Uterus (tissue), 3 donors: ENCODE measurements at regions not wholly inside any gene's neighbourhood (a gene's known extent, or its start where the extent isn't known, plus 50 kb on each side); places are given as distances from the start of the nearest gene placed in this dataset.

Experiments used
- DNase-seq, 2 donors: peaks; one replicate each; pipeline ENCODE4 v3.0.0-alpha.2; 2019 to 2020
- H3K27ac ChIP-seq, 2 donors: fragments of 200-600 bp; sonication (generic); 1 replicate in 1 of 2; 2 replicates in 1 of 2; pipeline ENCODE4 v1.5.1; 2016 to 2018
- H3K27me3 ChIP-seq, 2 donors: fragments of 200-600 bp; sonication (generic); one replicate each; pipeline ENCODE4 v1.5.1; 2018 to 2019; ENCODE audit warnings: control low read depth in 1 of 2
- H3K36me3 ChIP-seq, 2 donors: fragments of 200-600 bp; sonication (generic); one replicate each; pipeline ENCODE4 v1.5.1; 2019; ENCODE audit warnings: control low read depth in 1 of 2
- H3K4me1 ChIP-seq, 2 donors: fragments of 200-600 bp; sonication (generic); one replicate each; pipeline ENCODE4 v1.5.1; 2018 to 2019; ENCODE audit warnings: control low read depth in 1 of 2
- H3K4me3 ChIP-seq, 2 donors: fragments of 200-600 bp; sonication (generic); 1 replicate in 1 of 2; 2 replicates in 1 of 2; pipeline ENCODE4 v1.5.1; 2018 to 2019; ENCODE audit warnings: mild to moderate bottlenecking in 1 of 2
- H3K9me3 ChIP-seq, 2 donors: fragments of 200-600 bp; sonication (generic); one replicate each; pipeline ENCODE4 v1.5.1; 2019; ENCODE audit warnings: control low read depth in 1 of 2
- CTCF ChIP-seq, 4 experiments: fragments of 200-600 bp in 2 of 4; fragments of 450-650 bp in 2 of 4; sonication (generic) in 2 of 4; IDR thresholded peaks; one replicate each; pipeline ENCODE4 v1.5.1; 2016 to 2019; ENCODE audit warnings: antibody characterized with exemption in 4 of 4, mild to moderate bottlenecking in 2 of 4, moderate library complexity in 1 of 4
- POLR2A ChIP-seq, 2 donors: fragments of 450-650 bp; IDR thresholded peaks; one replicate each; pipeline ENCODE4 v1.6.1; 2016; ENCODE audit warnings: antibody characterized with exemption in 2 of 2, mild to moderate bottlenecking in 1 of 2, moderate library complexity in 1 of 2
- intact Hi-C: fragments of 100-400 bp; cut with DNase I; formaldehyde crosslinking; loops from one replicate; pipeline ENCODE4 v1.15.1; 2023; ENCODE audit warnings: low total_unique reads
- donor health status: DM: yes; HTN: yes; CAD: no.

GRCh38 chr13:63896321-63896720, 2480.7 kb upstream of the PCDH20 start:
- Histone ChIP-seq H3K36me3 (no peaks in the 10 kb centered on the region), H3K27me3 (no peaks in the 10 kb centered on the region), H3K4me1 (no peaks in the 10 kb centered on the region), H3K4me3 (no peak overlapping the region), H3K27ac (no peak overlapping the region), H3K9me3 (no peaks in the 10 kb centered on the region)
- intact Hi-C loops = no loop called here
- no peak for TF ChIP-seq CTCF (IDR thresholded peaks at IDR 0.05)
- no peak for TF ChIP-seq POLR2A (IDR thresholded peaks at IDR 0.05)
- no peak for DNase-seq

- intact Hi-C loops = no loop called here
- TF ChIP-seq POLR2A (IDR thresholded peaks at IDR 0.05) = no peak
- no peak for TF ChIP-seq CTCF (IDR thresholded peaks at IDR 0.05)
- Histone ChIP-seq H3K27me3 (no peaks in the 10 kb centered on the region), H3K27ac (no peak overlapping the region), H3K4me3 (no peak overlapping the region), H3K9me3 (no peaks in the 10 kb centered on the region), H3K36me3 (no peaks in the 10 kb centered on the region), H3K4me1 (no peaks in the 10 kb centered on the region)
- no peak for DNase-seq
Observed at GRCh38 chr13:63882052-63882451, 2466.4 kb upstream of the PCDH20 start.

DNA sequence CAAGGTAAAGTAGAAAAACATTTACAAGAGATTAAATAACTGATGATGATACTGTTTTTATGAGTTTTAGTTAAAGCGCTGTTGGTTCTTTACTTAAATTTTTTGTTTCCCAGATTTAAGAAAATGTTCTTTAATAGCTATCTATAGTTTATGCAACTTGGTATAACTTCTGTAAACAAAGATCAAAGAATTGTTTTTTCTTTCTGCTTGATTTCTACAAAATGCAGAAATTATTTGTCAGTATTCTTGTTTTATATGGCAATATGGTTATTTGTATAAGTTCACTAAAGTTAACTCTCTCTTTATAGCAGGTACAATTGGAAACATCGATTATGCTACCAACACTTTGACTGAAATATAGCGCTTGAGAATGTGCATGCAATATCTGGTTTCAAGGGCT, 2465.1 kb upstream of the PCDH20 start:
- H3K27me3 ChIP-seq = no peaks in the 10 kb centered on the region
- H3K4me3 ChIP-seq = no peak overlapping the region
- H3K9me3 ChIP-seq = no peaks in the 10 kb centered on the region
- TF ChIP-seq CTCF (IDR thresholded peaks at IDR 0.05) (no peak), POLR2A (IDR thresholded peaks at IDR 0.05) (no peak)
- no peak overlapping the region for H3K27ac ChIP-seq
- no peaks in the 10 kb centered on the region for H3K4me1 ChIP-seq
- intact Hi-C loops = no loop called here
- DNase-seq = no peak
- no peaks in the 10 kb centered on the region for H3K36me3 ChIP-seq

GRCh38 chr13:63873936-63874335, 2458.3 kb upstream of the PCDH20 start:
- intact Hi-C loops = no loop called here
- Histone ChIP-seq H3K27ac (no peak overlapping the region), H3K9me3 (no peaks in the 10 kb centered on the region), H3K4me3 (no peak overlapping the region), H3K4me1 (no peaks in the 10 kb centered on the region), H3K27me3 (no peaks in the 10 kb centered on the region), H3K36me3 (no peaks in the 10 kb centered on the region)
- no peak for DNase-seq
- TF ChIP-seq POLR2A (IDR thresholded peaks at IDR 0.05) (no peak), CTCF (IDR thresholded peaks at IDR 0.05) (no peak)

- Histone ChIP-seq H3K27ac (no peak overlapping the region), H3K27me3 (no peaks in the 10 kb centered on the region), H3K36me3 (no peaks in the 10 kb centered on the region), H3K9me3 (no peaks in the 10 kb centered on the region), H3K4me1 (no peaks in the 10 kb centered on the region), H3K4me3 (no peak overlapping the region)
- intact Hi-C loops = no loop called here
- no peak for TF ChIP-seq POLR2A (IDR thresholded peaks at IDR 0.05)
- TF ChIP-seq CTCF (IDR thresholded peaks at IDR 0.05) = no peak
- DNase-seq = no peak
Observed at GRCh38 chr13:63864171-63864902, 2448.7 kb upstream of the PCDH20 start.
